Type B pancreatic cell (in vitro differentiated cells): ENCODE measurements at regions not wholly inside any gene's neighbourhood (a gene's known extent, or its start where the extent isn't known, plus 50 kb on each side); places are given as distances from the start of the nearest gene placed in this dataset.

ENCODE experiments used
- DNase-seq: peaks from one replicate; pipeline ENCODE4 v3.0.0; 2021; ENCODE audit warnings: mixed read lengths; ENCODE audit not compliant: unreplicated experiment; ENCODE audit errors: extremely low spot score
- H3K27ac Mint-ChIP-seq: 2 replicates; pipeline ENCODE4 v1.8.0; 2021; ENCODE audit warnings: mild to moderate bottlenecking, mixed read lengths
- H3K27me3 Mint-ChIP-seq: 2 replicates; pipeline ENCODE4 v1.8.0; 2021; ENCODE audit warnings: mixed read lengths
- H3K36me3 Mint-ChIP-seq: 2 replicates; pipeline ENCODE4 v1.8.0; 2021; ENCODE audit warnings: mixed read lengths
- H3K4me1 Mint-ChIP-seq: one replicate; pipeline ENCODE4 v1.8.0; 2021; ENCODE audit warnings: mixed read lengths; ENCODE audit not compliant: unreplicated experiment
- H3K4me3 Mint-ChIP-seq: 2 replicates; pipeline ENCODE4 v1.8.0; 2021; ENCODE audit warnings: mild to moderate bottlenecking, mixed read lengths
- H3K9me3 Mint-ChIP-seq: 2 replicates; pipeline ENCODE4 v1.8.0; 2021; ENCODE audit warnings: mixed read lengths
- CTCF ChIP-seq: fragments of 200-600 bp; sonication (generic); conservative IDR thresholded peaks from 2 replicates; pipeline ENCODE4 v1.5.0; 2021; ENCODE audit warnings: antibody characterized with exemption, mild to moderate bottlenecking

- Mint-ChIP-seq H3K36me3 (no peaks in the 10 kb centered on the region), H3K4me1 (no peaks in the 10 kb centered on the region), H3K27me3 (peaks cover 8% of the 10 kb centered on the region), H3K4me3 (no peak overlapping the region), H3K27ac (no peak overlapping the region), H3K9me3 (no peaks in the 10 kb centered on the region)
- no peak for DNase-seq
- no peak for TF ChIP-seq CTCF
These were observed 99.9 kb upstream of the TMC3 start for GRCh38 chr15:81473946-81474345.

DNA sequence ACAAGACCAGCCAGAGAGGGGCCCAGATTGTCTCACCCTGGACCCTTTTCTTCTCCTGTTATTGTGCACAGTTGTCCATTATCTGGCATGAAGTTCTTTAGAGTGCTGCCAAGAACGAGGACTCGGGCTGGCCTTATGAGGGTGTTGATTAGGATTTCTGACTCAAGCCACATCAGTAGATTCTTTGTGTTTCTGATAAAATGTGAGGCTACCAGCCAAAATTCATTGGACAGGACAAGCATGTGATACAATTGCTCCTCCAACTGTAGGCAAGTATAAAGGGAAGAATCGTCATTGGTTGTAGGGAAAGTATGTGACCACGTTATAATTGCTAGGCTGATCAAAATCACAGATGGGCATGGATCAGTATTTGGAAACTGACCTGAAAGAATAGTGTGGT, 99.2 kb upstream of the TMC3 start:
- Mint-ChIP-seq H3K9me3 (no peaks in the 10 kb centered on the region), H3K36me3 (no peaks in the 10 kb centered on the region), H3K27ac (no peak overlapping the region), H3K27me3 (peaks cover 8% of the 10 kb centered on the region), H3K4me1 (no peaks in the 10 kb centered on the region), H3K4me3 (no peak overlapping the region)
- no peak for TF ChIP-seq CTCF
- DNase-seq = no peak

GRCh38 chr15:81471151-81471550, 97.1 kb upstream of the TMC3 start:
- TF ChIP-seq CTCF = no peak
- no peak overlapping the region for H3K27ac Mint-ChIP-seq
- no peak overlapping the region for H3K4me3 Mint-ChIP-seq
- no peaks in the 10 kb centered on the region for H3K9me3 Mint-ChIP-seq
- no peak for DNase-seq
- no peaks in the 10 kb centered on the region for H3K36me3 Mint-ChIP-seq
- H3K4me1 Mint-ChIP-seq = no peaks in the 10 kb centered on the region
- peaks cover 8% of the 10 kb centered on the region for H3K27me3 Mint-ChIP-seq

DNA sequence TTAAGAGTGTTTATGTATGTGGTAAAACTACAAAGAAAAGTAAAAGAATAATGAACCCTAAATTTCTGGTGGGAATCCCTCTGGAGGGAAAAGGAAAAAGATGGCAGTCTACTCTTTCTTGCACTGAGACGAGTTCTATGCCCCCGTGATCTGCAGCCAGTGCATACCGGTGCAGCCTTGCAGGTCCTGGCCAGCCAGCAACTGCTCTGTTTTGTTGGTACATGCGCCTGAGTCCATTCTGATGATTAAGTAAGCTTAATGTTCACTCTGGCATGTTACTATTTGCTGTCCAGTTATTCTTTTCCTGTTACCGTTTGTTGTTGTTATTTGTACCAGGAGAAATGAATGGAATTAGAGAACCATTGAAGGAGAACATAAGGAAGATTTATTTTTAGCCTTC, 95.1 kb upstream of the TMC3 start:
- peaks cover 8% of the 10 kb centered on the region for H3K27me3 Mint-ChIP-seq
- H3K4me3 Mint-ChIP-seq = no peak overlapping the region
- peaks cover 6% of the 10 kb centered on the region for H3K9me3 Mint-ChIP-seq
- no peak overlapping the region for H3K27ac Mint-ChIP-seq
- DNase-seq = no peak
- TF ChIP-seq CTCF = no peak
- H3K4me1 Mint-ChIP-seq = no peaks in the 10 kb centered on the region
- H3K36me3 Mint-ChIP-seq = no peaks in the 10 kb centered on the region

DNA sequence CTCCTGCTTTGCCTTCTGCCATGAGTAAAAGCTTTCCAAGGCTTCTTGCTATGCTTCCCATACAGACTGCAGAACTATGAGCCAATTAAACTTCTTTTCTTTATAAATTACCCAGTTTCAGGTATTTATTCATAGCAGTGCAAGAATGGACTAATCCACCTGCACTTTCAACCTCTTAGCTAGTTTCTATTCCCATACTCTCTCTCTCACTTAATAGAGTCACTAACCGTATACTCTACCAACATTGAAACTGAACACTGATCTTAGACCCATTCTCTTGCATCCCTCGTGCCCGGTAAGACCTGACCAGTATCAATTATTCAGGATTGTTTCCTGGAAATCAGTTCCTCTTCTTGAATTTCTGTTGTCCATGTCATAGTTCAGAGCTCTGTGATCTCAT, 92.7 kb upstream of the TMC3 start:
- H3K4me3 Mint-ChIP-seq = no peak overlapping the region
- H3K4me1 Mint-ChIP-seq = no peaks in the 10 kb centered on the region
- H3K27me3 Mint-ChIP-seq = no peaks in the 10 kb centered on the region
- peaks cover 6% of the 10 kb centered on the region for H3K9me3 Mint-ChIP-seq
- no peak for TF ChIP-seq CTCF
- no peaks in the 10 kb centered on the region for H3K36me3 Mint-ChIP-seq
- no peak for DNase-seq
- H3K27ac Mint-ChIP-seq = no peak overlapping the region

GRCh38 chr15:81454024-81454423, 80.0 kb upstream of the TMC3 start:
- TF ChIP-seq CTCF = no peak
- no peak for DNase-seq
- Mint-ChIP-seq H3K27me3 (no peaks in the 10 kb centered on the region), H3K36me3 (no peaks in the 10 kb centered on the region), H3K27ac (no peak overlapping the region), H3K4me3 (no peak overlapping the region), H3K9me3 (no peaks in the 10 kb centered on the region), H3K4me1 (no peaks in the 10 kb centered on the region)
